BLaER1 treated with 17β-estradiol and CSF1 and Interleukin-3, amounts not matched to agents 10 nM and 100 nM (cell line): ENCODE measurements at regions not wholly inside any gene's neighbourhood (a gene's known extent, or its start where the extent isn't known, plus 50 kb on each side); places are given as distances from the start of the nearest gene placed in this dataset.
"Not testable (repeated sequence)": the region's sequence is repeated elsewhere in the genome, so short reads cannot be mapped to it uniquely, and the experiment has no call there.

Experiments
- H3K27ac ChIP-seq, 11 experiments: shearing (Covaris generic); formaldehyde crosslinking; 2 replicates each; pipeline ENCODE4 v1.8.1; 2022
- H3K27me3 ChIP-seq, 11 experiments: shearing (Covaris generic); formaldehyde crosslinking; 2 replicates each; pipeline ENCODE4 v1.8.1; 2022
- H3K36me3 ChIP-seq, 11 experiments: shearing (Covaris generic); formaldehyde crosslinking; 2 replicates each; pipeline ENCODE4 v1.8.1; 2022
- H3K4me1 ChIP-seq, 10 experiments: shearing (Covaris generic); formaldehyde crosslinking; 2 replicates each; pipeline ENCODE4 v1.8.1; 2022
- H3K4me2 ChIP-seq, 11 experiments: shearing (Covaris generic); formaldehyde crosslinking; 2 replicates each; pipeline ENCODE4 v1.8.1; 2022
- H3K4me3 ChIP-seq, 10 experiments: shearing (Covaris generic); formaldehyde crosslinking; 2 replicates each; pipeline ENCODE4 v1.8.1; 2022
- H3K9ac ChIP-seq, 11 experiments: shearing (Covaris generic); formaldehyde crosslinking; 2 replicates each; pipeline ENCODE4 v1.8.1; 2022
- H3K9me3 ChIP-seq, 11 experiments: shearing (Covaris generic); formaldehyde crosslinking; replicated peaks in 1 of 11; 2 replicates each; pipeline ENCODE4 v1.8.1; 2022
- H4K20me1 ChIP-seq, 11 experiments: shearing (Covaris generic); formaldehyde crosslinking; 2 replicates each; pipeline ENCODE4 v1.8.1; 2022
- Cebpa-rat ChIP-seq, 11 experiments: shearing (Covaris generic); IDR thresholded peaks; 2 replicates each; pipeline ENCODE4 v1.8.1; 2022

GRCh38 chr21:10416691-10417447, 104.5 kb upstream of the TPTE start:
- peaks cover 8 to 30% (median 20%) of the 10 kb centered on the region in 11 experiments; a peak in 17 of 22 replicates for H3K9me3 ChIP-seq
- not testable (repeated sequence) for H3K4me2 ChIP-seq, H3K36me3 ChIP-seq

GRCh38 chr21:10417551-10418002, 103.8 kb upstream of the TPTE start:
- H3K9ac ChIP-seq, H3K27ac ChIP-seq, H3K36me3 ChIP-seq, H3K4me1 ChIP-seq, H3K4me2 ChIP-seq, H3K27me3 ChIP-seq, H3K4me3 ChIP-seq, H4K20me1 ChIP-seq: not testable (repeated sequence)
- H3K9me3 ChIP-seq: peaks cover 8 to 30% (median 20%) of the 10 kb centered on the region in 11 experiments; a peak in 17 of 22 replicates

More at GRCh38 chr21:10416691-10417447, 104.5 kb upstream of the TPTE start:
- H3K27me3 ChIP-seq, H4K20me1 ChIP-seq, H3K4me3 ChIP-seq, H3K9ac ChIP-seq, H3K27ac ChIP-seq, H3K4me1 ChIP-seq: not testable (repeated sequence)

GRCh38 chr21:10418250-10419048, 102.9 kb upstream of the TPTE start:
- H3K9me3 ChIP-seq: peaks cover 4 to 23% (median 14%) of the 10 kb centered on the region in 11 experiments; a peak in 17 of 22 replicates
- not testable (repeated sequence) for H3K36me3 ChIP-seq, H3K4me3 ChIP-seq, H3K9ac ChIP-seq, H3K4me1 ChIP-seq, H3K27me3 ChIP-seq, H3K27ac ChIP-seq, H3K4me2 ChIP-seq, H4K20me1 ChIP-seq
- TF ChIP-seq Cebpa-rat (IDR thresholded peaks at IDR 0.05): peak in 2 of 11 experiments; percentile 19 to 23; a peak in 1 of 22 replicates

GRCh38 chr21:10421199-10421598, 100.2 kb upstream of the TPTE start:
- not testable (repeated sequence) for H3K9me3 ChIP-seq, H3K27me3 ChIP-seq, H3K4me3 ChIP-seq, H3K36me3 ChIP-seq, H3K4me1 ChIP-seq, H3K4me2 ChIP-seq, H3K9ac ChIP-seq, H4K20me1 ChIP-seq, H3K27ac ChIP-seq

- not testable (repeated sequence) for H3K27me3 ChIP-seq, H3K9me3 ChIP-seq, H3K27ac ChIP-seq, H4K20me1 ChIP-seq, H3K4me1 ChIP-seq, H3K4me2 ChIP-seq, H3K36me3 ChIP-seq, H3K4me3 ChIP-seq, H3K9ac ChIP-seq
Observed at GRCh38 chr21:10421601-10422000, 99.8 kb upstream of the TPTE start.

GRCh38 chr21:10424097-10424886, 97.1 kb upstream of the TPTE start:
- H3K36me3 ChIP-seq, H4K20me1 ChIP-seq, H3K4me3 ChIP-seq, H3K27ac ChIP-seq, H3K9me3 ChIP-seq, H3K4me1 ChIP-seq, H3K4me2 ChIP-seq, H3K27me3 ChIP-seq, H3K9ac ChIP-seq: not testable (repeated sequence)

GRCh38 chr21:10424887-10425145, 96.6 kb upstream of the TPTE start:
- H3K9ac ChIP-seq, H3K27me3 ChIP-seq, H3K9me3 ChIP-seq, H3K4me2 ChIP-seq, H4K20me1 ChIP-seq, H3K4me1 ChIP-seq, H3K27ac ChIP-seq, H3K36me3 ChIP-seq, H3K4me3 ChIP-seq: not testable (repeated sequence)

- Histone ChIP-seq H3K4me1 (no peaks in the 10 kb centered on the region), H3K9me3 (peaks cover 0 to 8% (median 0%) of the 10 kb centered on the region in 11 experiments; a peak in 3 of 22 replicates), H4K20me1 (no peaks in the 10 kb centered on the region), H3K4me3 (no peak overlapping the region), H3K4me2 (no peak overlapping the region), H3K27me3 (no peaks in the 10 kb centered on the region), H3K27ac (no peak overlapping the region), H3K36me3 (no peaks in the 10 kb centered on the region), H3K9ac (no peak overlapping the region)
- TF ChIP-seq Cebpa-rat (IDR thresholded peaks at IDR 0.05): no peak
Observed at GRCh38 chr21:10425856-10426255, 95.5 kb upstream of the TPTE start.

- not testable (repeated sequence) for H3K36me3 ChIP-seq, H3K4me1 ChIP-seq, H3K27me3 ChIP-seq, H3K4me2 ChIP-seq, H3K4me3 ChIP-seq, H3K9me3 ChIP-seq, H4K20me1 ChIP-seq, H3K9ac ChIP-seq, H3K27ac ChIP-seq
Observed at GRCh38 chr21:10426812-10427211, 94.6 kb upstream of the TPTE start.

GRCh38 chr21:10427277-10427676, 94.1 kb upstream of the TPTE start:
- not testable (repeated sequence) for H3K9ac ChIP-seq, H3K36me3 ChIP-seq, H3K27me3 ChIP-seq, H4K20me1 ChIP-seq, H3K4me3 ChIP-seq, H3K27ac ChIP-seq, H3K4me1 ChIP-seq, H3K4me2 ChIP-seq
- H3K9me3 ChIP-seq: peaks cover 0 to 13% (median 6%) of the 10 kb centered on the region in 11 experiments; a peak in 12 of 22 replicates

- H3K27me3 ChIP-seq: not testable (repeated sequence)
Observed at GRCh38 chr21:10428981-10429534, 92.3 kb upstream of the TPTE start.

More at GRCh38 chr21:10428981-10429534, 92.3 kb upstream of the TPTE start:
- H4K20me1 ChIP-seq, H3K4me2 ChIP-seq, H3K27ac ChIP-seq, H3K4me1 ChIP-seq, H3K36me3 ChIP-seq, H3K4me3 ChIP-seq, H3K9ac ChIP-seq: not testable (repeated sequence)
- peaks cover 0 to 15% (median 6%) of the 10 kb centered on the region in 11 experiments; a peak in 12 of 22 replicates for H3K9me3 ChIP-seq
